Natural killer cell (primary cell): ENCODE measurements at regions not wholly inside any gene's neighbourhood (a gene's known extent, or its start where the extent isn't known, plus 50 kb on each side); places are given as distances from the start of the nearest gene placed in this dataset.

Experiments used
- ATAC-seq, 3 donors: fragments of 150-1000 bp in 2 of 3; fragments of 200-7000 bp in 1 of 3; cut with Tn5 transposase; 1 replicate in 1 of 3; 2 replicates in 2 of 3; pipeline ENCODE4 v1.10.0; 2021; ENCODE audit warnings: mild to moderate bottlenecking in 2 of 3, moderate library complexity in 2 of 3
- DNase-seq, 2 donors: peaks; one replicate each; pipeline versions ENCODE4 v3.0.0 to v3.0.0-alpha.2; 2013 to 2021; ENCODE audit warnings: mixed read lengths in 1 of 2
- H3K27ac ChIP-seq: one replicate; pipeline ENCODE4 v1.5.1; 2013; ENCODE audit warnings: mild to moderate bottlenecking, low read length
- H3K27me3 ChIP-seq: one replicate; pipeline ENCODE4 v1.6.1; 2013; ENCODE audit warnings: low read length; ENCODE audit not compliant: control insufficient read depth, insufficient read depth
- H3K36me3 ChIP-seq: one replicate; pipeline ENCODE4 v1.6.1; 2013; ENCODE audit warnings: low read length; ENCODE audit not compliant: control insufficient read depth, insufficient read depth
- H3K4me1 ChIP-seq: one replicate; pipeline ENCODE4 v1.6.1; 2013; ENCODE audit warnings: low read length; ENCODE audit not compliant: control insufficient read depth, insufficient read depth
- H3K4me3 ChIP-seq: one replicate; pipeline ENCODE4 v1.5.1; 2013; ENCODE audit warnings: low read length
- H3K9me3 ChIP-seq: one replicate; pipeline ENCODE4 v1.6.1; 2013; ENCODE audit warnings: low read length; ENCODE audit not compliant: control insufficient read depth, insufficient read depth
- H3K27ac Mint-ChIP-seq, 2 donors: one replicate each; pipeline ENCODE4 v1.8.0; 2022; ENCODE audit warnings: mild to moderate bottlenecking in 2 of 2, mixed read lengths in 2 of 2, moderate library complexity in 1 of 2
- H3K27me3 Mint-ChIP-seq, 2 donors: one replicate each; pipeline ENCODE4 v1.8.0; 2022; ENCODE audit warnings: low read depth in 2 of 2, mixed read lengths in 2 of 2
- H3K36me3 Mint-ChIP-seq: one replicate; pipeline ENCODE4 v1.8.0; 2022; ENCODE audit warnings: mixed read lengths
- H3K4me1 Mint-ChIP-seq, 2 donors: one replicate each; pipeline ENCODE4 v1.8.0; 2022; ENCODE audit warnings: mixed read lengths in 2 of 2
- H3K4me3 Mint-ChIP-seq: one replicate; pipeline ENCODE4 v1.8.0; 2022; ENCODE audit warnings: mild to moderate bottlenecking, moderate library complexity, mixed read lengths
- H3K9me3 Mint-ChIP-seq, 2 donors: one replicate each; pipeline ENCODE4 v1.8.0; 2022; ENCODE audit warnings: mixed read lengths in 2 of 2
- WGBS: methylation state at CpG from one replicate; pipeline ENCODE4 v1.1.7; 2013; ENCODE audit warnings: missing lambda C conversion rate; ENCODE audit not compliant: insufficient coverage; 5-methylcytosine and 5-hydroxymethylcytosine counted together
- intact Hi-C: fragments of 100-400 bp; cut with micrococcal nuclease; formaldehyde crosslinking; loops from one replicate; pipeline ENCODE4 v1.14.2; 2022
- TF ChIP-seq, protein P1 (sequence below): fragments of 200-600 bp; IDR thresholded peaks from one replicate; pipeline ENCODE4 v1.8.0; 2022; ENCODE audit warnings: antibody characterized with exemption

DNA sequence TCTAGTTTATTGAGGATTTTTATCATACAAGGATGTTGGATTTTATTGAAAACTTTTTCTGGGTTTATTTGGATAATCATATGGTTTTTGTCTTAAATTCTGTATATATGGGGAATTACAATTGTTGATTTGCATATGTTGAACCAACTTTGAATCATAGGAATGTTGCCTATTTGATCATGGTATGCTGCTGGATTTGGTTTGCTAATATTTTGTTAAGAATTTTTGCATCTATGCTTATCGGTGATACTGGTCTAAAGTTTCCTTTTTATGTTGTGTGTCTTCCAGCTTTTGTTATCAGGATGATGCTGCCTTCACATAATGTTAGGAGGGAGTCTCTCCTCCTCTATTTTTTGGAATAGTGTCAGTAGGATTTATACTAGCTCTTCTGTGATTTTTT is 745.0 kb downstream of the PRELID2 start:
- no peaks in the 10 kb centered on the region for H3K4me1 ChIP-seq
- WGBS, result 92% methylated on average over 1 of the region's 1 CpG
- no peak overlapping the region for H3K4me3 ChIP-seq
- Mint-ChIP-seq H3K9me3 (peaks cover 19% of the 10 kb centered on the region in 2 donors), H3K36me3 (no peaks in the 10 kb centered on the region), H3K27me3 (no peaks in the 10 kb centered on the region), H3K27ac (no peak overlapping the region), H3K4me3 (no peak overlapping the region), H3K4me1 (no peaks in the 10 kb centered on the region)
- TF ChIP-seq, protein P1, sequence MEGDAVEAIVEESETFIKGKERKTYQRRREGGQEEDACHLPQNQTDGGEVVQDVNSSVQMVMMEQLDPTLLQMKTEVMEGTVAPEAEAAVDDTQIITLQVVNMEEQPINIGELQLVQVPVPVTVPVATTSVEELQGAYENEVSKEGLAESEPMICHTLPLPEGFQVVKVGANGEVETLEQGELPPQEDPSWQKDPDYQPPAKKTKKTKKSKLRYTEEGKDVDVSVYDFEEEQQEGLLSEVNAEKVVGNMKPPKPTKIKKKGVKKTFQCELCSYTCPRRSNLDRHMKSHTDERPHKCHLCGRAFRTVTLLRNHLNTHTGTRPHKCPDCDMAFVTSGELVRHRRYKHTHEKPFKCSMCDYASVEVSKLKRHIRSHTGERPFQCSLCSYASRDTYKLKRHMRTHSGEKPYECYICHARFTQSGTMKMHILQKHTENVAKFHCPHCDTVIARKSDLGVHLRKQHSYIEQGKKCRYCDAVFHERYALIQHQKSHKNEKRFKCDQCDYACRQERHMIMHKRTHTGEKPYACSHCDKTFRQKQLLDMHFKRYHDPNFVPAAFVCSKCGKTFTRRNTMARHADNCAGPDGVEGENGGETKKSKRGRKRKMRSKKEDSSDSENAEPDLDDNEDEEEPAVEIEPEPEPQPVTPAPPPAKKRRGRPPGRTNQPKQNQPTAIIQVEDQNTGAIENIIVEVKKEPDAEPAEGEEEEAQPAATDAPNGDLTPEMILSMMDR, result no peak
- H3K9me3 ChIP-seq, result peaks cover 6% of the 10 kb centered on the region
- H3K36me3 ChIP-seq, result no peaks in the 10 kb centered on the region
- H3K27me3 ChIP-seq, result no peaks in the 10 kb centered on the region
- DNase-seq (no peak), ATAC-seq (no peak)
- intact Hi-C loops, result no loop called here
- no peak overlapping the region for H3K27ac ChIP-seq

DNA sequence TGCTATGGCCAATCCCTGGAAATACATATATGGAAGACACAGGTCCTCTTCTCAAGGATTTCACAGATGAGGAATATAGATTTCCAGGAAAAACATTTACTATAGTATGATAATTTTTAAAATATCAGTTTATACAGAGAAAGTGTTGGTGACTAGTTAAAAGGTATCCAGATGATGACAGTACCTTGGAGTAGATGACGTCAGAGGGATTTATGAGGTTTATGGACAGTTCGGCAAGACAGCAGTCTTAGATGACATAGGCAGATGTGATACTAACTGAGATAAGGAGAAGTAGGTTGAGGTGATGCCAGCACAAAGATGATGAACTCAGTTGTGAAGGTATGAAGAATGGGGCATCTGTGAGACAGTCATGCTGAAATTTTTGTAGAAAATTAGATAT is 750.3 kb downstream of the PRELID2 start:
- Mint-ChIP-seq H3K9me3 (peaks cover 20 to 22% of the 10 kb centered on the region in 2 donors), H3K4me3 (no peak overlapping the region), H3K27ac (no peak overlapping the region), H3K4me1 (no peaks in the 10 kb centered on the region), H3K36me3 (no peaks in the 10 kb centered on the region), H3K27me3 (no peaks in the 10 kb centered on the region)
- H3K9me3 ChIP-seq, result no peaks in the 10 kb centered on the region
- no peaks in the 10 kb centered on the region for H3K4me1 ChIP-seq
- no peaks in the 10 kb centered on the region for H3K27me3 ChIP-seq
- H3K36me3 ChIP-seq, result no peaks in the 10 kb centered on the region
- intact Hi-C loops, result no loop called here
- no peak for DNase-seq
- no peak overlapping the region for H3K4me3 ChIP-seq
- ATAC-seq, result no peak
- 94% methylated on average over 2 of the region's 2 CpGs for WGBS
- TF ChIP-seq, protein P1, result no peak
- no peak overlapping the region for H3K27ac ChIP-seq

DNA sequence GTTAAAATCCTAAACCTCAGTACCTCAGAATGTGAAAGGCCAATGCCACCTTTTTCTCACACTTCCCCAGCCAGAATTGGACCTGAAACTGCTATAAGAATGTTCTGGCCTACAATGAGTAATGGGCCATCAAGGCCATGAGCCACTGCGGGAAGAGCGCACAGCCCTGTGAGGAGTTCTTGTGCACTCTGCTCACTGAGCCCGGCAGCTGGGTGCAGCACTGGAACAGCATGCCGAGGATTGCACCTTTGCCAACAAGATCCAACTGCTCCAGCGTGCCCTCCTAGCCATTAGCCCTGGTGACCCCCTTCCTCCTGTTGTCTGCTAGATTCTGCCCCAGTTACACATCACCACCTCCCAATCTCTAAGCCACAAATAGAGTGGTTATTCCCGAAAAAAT is 758.1 kb downstream of the PRELID2 start:
- H3K4me1 Mint-ChIP-seq, result no peaks in the 10 kb centered on the region
- ATAC-seq (no peak), DNase-seq (no peak)
- no peaks in the 10 kb centered on the region for H3K9me3 ChIP-seq
- no peaks in the 10 kb centered on the region for H3K27me3 Mint-ChIP-seq
- TF ChIP-seq, protein P1, result no peak
- 94% methylated on average over 5 of the region's 6 CpGs for WGBS
- H3K27ac ChIP-seq, result no peak overlapping the region
- no peaks in the 10 kb centered on the region for H3K27me3 ChIP-seq
- H3K4me1 ChIP-seq, result no peaks in the 10 kb centered on the region
- H3K36me3 ChIP-seq, result no peaks in the 10 kb centered on the region
- no peak overlapping the region for H3K4me3 Mint-ChIP-seq
- intact Hi-C loops, result no loop called here
- no peaks in the 10 kb centered on the region for H3K36me3 Mint-ChIP-seq
- peaks cover 12 to 15% of the 10 kb centered on the region in 2 donors for H3K9me3 Mint-ChIP-seq
- no peak overlapping the region for H3K4me3 ChIP-seq
- no peak overlapping the region for H3K27ac Mint-ChIP-seq

DNA sequence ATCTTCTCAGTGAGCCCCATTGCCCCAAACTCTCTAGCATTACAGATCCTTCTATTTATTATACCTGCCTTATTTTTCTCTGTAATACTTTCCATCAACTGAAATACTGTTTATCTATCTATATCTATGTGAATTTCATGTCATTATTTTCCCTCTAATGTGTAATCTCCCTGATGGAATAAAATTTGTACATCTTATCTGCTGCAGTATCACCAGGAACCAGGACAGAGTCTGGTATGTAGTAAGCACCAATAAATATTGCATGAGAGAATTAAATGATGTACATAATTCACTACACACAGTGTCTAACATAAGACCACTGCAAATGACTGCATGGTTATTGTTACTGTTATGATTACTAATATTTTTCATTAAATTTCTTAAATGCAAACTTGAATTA is 759.1 kb downstream of the PRELID2 start:
- H3K36me3 Mint-ChIP-seq, result no peaks in the 10 kb centered on the region
- Histone ChIP-seq H3K27me3 (no peaks in the 10 kb centered on the region), H3K4me3 (no peak overlapping the region), H3K27ac (no peak overlapping the region), H3K4me1 (no peaks in the 10 kb centered on the region), H3K9me3 (no peaks in the 10 kb centered on the region), H3K36me3 (no peaks in the 10 kb centered on the region)
- H3K27ac Mint-ChIP-seq, result no peak overlapping the region
- H3K4me1 Mint-ChIP-seq, result no peaks in the 10 kb centered on the region
- intact Hi-C loops, result no loop called here
- DNase-seq, result no peak
- TF ChIP-seq, protein P1, result no peak
- no peaks in the 10 kb centered on the region for H3K27me3 Mint-ChIP-seq
- H3K4me3 Mint-ChIP-seq, result no peak overlapping the region
- ATAC-seq, result no peak
- peaks cover 9 to 15% of the 10 kb centered on the region in 2 donors for H3K9me3 Mint-ChIP-seq
